ENCODE measurements at regions not wholly inside any gene's neighbourhood (a gene's known extent, or its start where the extent isn't known, plus 50 kb on each side); places are given as distances from the start of the nearest gene placed in this dataset.

DNA sequence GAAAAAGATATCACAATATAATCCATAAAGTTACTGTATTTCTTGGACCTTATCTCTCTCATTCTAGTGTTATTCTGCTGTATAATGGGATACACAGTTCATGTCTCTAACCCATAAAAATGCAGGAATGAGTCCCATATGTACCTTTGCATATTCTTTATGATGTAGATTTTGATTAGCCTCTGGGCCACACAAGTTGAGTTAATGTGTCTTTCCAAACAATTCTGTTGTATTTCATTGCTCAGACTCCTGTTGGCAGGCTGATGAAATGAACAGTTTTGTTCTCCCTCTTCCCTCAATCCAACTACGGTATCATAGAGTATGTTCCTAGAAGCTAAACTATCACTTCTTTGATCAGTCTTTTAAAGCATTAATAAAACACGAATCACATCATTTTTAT lies 113.2 kb upstream of the SATB2 start:
- TF ChIP-seq, protein P1, sequence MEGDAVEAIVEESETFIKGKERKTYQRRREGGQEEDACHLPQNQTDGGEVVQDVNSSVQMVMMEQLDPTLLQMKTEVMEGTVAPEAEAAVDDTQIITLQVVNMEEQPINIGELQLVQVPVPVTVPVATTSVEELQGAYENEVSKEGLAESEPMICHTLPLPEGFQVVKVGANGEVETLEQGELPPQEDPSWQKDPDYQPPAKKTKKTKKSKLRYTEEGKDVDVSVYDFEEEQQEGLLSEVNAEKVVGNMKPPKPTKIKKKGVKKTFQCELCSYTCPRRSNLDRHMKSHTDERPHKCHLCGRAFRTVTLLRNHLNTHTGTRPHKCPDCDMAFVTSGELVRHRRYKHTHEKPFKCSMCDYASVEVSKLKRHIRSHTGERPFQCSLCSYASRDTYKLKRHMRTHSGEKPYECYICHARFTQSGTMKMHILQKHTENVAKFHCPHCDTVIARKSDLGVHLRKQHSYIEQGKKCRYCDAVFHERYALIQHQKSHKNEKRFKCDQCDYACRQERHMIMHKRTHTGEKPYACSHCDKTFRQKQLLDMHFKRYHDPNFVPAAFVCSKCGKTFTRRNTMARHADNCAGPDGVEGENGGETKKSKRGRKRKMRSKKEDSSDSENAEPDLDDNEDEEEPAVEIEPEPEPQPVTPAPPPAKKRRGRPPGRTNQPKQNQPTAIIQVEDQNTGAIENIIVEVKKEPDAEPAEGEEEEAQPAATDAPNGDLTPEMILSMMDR (conservative IDR thresholded peaks at IDR 0.05; ENCODE audit: low read length) = no peak
- TF ChIP-seq EZH2phosphoT487 (IDR thresholded peaks at IDR 0.05; ENCODE audit: borderline replicate concordance, low read depth, low read length) = no peak

Measured in OCI-LY7 (cell line).